Activated CD4-positive, alpha-beta T cell treated with anti-CD3 and anti-CD28 coated beads, Interleukin-2, amount 10 ng/mL, durations not matched to agents 24 days and 14 days (primary cell): ENCODE measurements at regions not wholly inside any gene's neighbourhood (a gene's known extent, or its start where the extent isn't known, plus 50 kb on each side); places are given as distances from the start of the nearest gene placed in this dataset.
"Not testable (repeated sequence)": the region's sequence is repeated elsewhere in the genome, so short reads cannot be mapped to it uniquely, and the experiment has no call there.

Source experiments
- DNase-seq: peaks from one replicate; pipeline ENCODE4 v3.0.0; 2022
- H3K27ac Mint-ChIP-seq: one replicate; pipeline ENCODE4 v1.8.0; 2022; ENCODE audit warnings: mild to moderate bottlenecking, mixed read lengths
- H3K27me3 Mint-ChIP-seq: one replicate; pipeline ENCODE4 v1.8.0; 2022; ENCODE audit warnings: mixed read lengths
- H3K36me3 Mint-ChIP-seq: one replicate; pipeline ENCODE4 v1.8.0; 2022; ENCODE audit warnings: low read depth, mild to moderate bottlenecking, mixed read lengths
- H3K4me1 Mint-ChIP-seq: one replicate; pipeline ENCODE4 v1.8.0; 2021; ENCODE audit warnings: mixed read lengths
- H3K4me3 Mint-ChIP-seq: one replicate; pipeline ENCODE4 v1.8.0; 2022; ENCODE audit warnings: mild to moderate bottlenecking, moderate library complexity, mixed read lengths
- H3K9me3 Mint-ChIP-seq: one replicate; pipeline ENCODE4 v1.8.0; 2021; ENCODE audit warnings: mixed read lengths
- intact Hi-C: fragments of 100-400 bp; cut with micrococcal nuclease; formaldehyde crosslinking; loops from one replicate; pipeline ENCODE4 v1.15.1; 2023

DNA sequence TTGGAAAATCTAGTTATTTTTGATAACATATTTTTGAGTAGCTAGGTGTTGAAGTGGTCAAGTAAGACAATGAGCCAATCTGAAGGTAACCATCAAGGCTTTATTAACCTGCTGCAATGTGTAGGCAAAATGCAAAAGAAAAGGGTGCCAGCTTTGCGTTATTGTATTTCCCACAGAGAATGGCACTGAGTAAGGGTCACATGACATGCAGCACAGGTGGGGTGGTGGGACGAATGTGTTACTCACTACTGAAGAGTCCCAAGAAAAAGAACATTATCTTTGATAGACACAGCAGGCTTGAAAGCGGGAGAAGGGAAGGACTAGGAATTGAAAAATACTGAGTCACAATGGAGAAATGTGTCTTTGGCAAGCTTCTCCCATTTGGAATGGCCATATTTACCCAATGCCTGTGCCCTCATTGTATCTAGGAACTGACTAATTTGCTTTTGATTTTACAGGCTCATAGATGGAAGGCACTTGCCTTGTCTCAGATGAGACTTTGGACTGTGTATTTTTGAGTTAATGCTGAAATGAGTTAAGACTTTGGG is 898.6 kb upstream of the POT1 start:
- no peaks in the 10 kb centered on the region for H3K36me3 Mint-ChIP-seq
- no peak for DNase-seq
- H3K27me3 Mint-ChIP-seq, result no peaks in the 10 kb centered on the region
- H3K27ac Mint-ChIP-seq, result no peak overlapping the region
- intact Hi-C loops, result no loop called here
- no peaks in the 10 kb centered on the region for H3K4me1 Mint-ChIP-seq
- H3K4me3 Mint-ChIP-seq, result no peak overlapping the region
- H3K9me3 Mint-ChIP-seq, result peaks cover 6% of the 10 kb centered on the region

DNA sequence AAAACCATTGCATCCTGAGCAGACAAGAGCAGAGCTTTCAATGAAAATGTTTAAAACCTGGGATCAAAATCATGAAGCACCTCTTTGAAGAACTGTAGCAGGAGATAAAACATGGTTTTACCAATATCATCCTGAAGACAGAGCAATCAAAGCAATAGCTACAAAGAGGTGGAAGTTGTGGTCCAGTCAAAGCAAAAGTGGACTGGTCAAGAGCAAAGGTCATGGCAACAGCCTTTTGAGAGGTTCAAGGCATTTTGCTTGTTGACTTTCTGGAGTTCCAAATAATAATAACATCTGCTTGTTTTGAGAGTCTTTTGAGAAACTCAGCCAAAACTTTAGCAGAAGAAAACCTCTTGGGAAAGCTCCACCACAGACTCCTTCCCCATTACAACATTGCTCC is 893.9 kb upstream of the POT1 start:
- Mint-ChIP-seq H3K27me3 (no peaks in the 10 kb centered on the region), H3K9me3 (no peaks in the 10 kb centered on the region), H3K36me3 (no peaks in the 10 kb centered on the region), H3K4me1 (no peaks in the 10 kb centered on the region), H3K4me3 (no peak overlapping the region), H3K27ac (no peak overlapping the region)
- intact Hi-C loops, result no loop called here
- DNase-seq, result no peak

DNA sequence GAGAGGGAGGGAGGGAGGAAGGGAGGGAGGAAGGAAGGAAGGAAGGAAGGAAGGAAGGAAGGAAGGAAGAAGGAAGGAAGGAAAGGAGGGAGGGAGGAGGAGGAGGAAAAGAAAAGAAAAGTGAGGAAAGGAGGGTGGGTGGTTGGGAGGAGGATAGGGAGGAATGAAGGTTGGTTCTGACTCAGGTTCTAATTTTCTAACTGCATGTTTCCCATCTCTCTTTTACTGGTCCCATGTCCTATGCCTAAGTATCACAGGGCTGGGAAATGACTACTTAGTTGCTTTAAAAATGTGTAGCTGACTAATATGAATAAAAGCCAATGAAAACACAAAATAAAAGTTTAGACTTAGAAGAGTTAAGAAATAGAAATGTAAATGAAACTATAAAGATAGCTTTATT is 890.9 kb upstream of the POT1 start:
- H3K4me1 Mint-ChIP-seq, result no peaks in the 10 kb centered on the region
- no peaks in the 10 kb centered on the region for H3K9me3 Mint-ChIP-seq
- no peak overlapping the region for H3K4me3 Mint-ChIP-seq
- no peak overlapping the region for H3K27ac Mint-ChIP-seq
- no peaks in the 10 kb centered on the region for H3K27me3 Mint-ChIP-seq
- intact Hi-C loops, result no loop called here
- DNase-seq, result no peak
- H3K36me3 Mint-ChIP-seq, result no peaks in the 10 kb centered on the region

DNA sequence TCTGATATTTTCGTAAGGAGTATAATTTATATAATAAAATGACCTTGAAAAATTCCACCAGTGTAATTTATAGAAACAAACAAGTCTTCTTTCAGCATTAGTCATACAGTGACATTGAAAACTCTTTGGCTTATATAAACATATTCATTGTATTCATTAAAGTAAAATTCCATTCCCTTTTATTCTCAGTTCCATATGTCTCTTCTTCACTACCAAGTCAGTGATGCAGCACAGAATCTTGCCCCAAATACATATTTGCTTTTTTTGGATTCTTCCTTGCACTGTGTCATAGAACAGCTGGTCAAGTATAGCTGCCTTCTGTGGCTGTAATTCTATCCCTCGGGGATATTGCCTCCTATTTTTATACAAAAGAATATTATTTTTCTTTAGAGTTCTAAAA is 884.5 kb upstream of the POT1 start:
- Mint-ChIP-seq H3K4me3 (no peak overlapping the region), H3K27me3 (no peaks in the 10 kb centered on the region)
- DNase-seq, result no peak

DNA sequence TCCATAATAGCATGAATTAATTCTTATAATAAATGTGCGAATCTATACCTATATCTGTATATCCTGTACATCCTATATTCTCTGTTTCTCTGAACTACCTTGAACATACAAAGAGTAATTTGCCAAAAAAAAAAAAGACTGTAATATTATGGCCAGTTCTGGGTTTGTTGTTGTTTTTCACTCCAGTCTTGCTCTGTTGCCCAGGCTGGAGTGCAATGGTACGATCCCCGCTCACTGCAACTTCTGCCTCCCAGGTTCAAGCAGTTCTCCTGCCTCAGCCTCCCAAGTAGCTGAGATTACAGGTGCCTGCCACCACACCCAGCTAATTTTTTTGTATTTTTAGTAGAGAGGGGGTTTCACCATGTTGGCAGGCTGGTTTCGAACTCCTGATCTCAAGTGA is 876.9 kb upstream of the POT1 start:
- H3K4me1 Mint-ChIP-seq, DNase-seq, H3K9me3 Mint-ChIP-seq, H3K4me3 Mint-ChIP-seq, H3K27me3 Mint-ChIP-seq, H3K27ac Mint-ChIP-seq, H3K36me3 Mint-ChIP-seq, intact Hi-C loops: not testable (repeated sequence)

More for the DNA sequence above, 884.5 kb upstream of the POT1 start:
- H3K27ac Mint-ChIP-seq, result no peak overlapping the region
- no peaks in the 10 kb centered on the region for H3K4me1 Mint-ChIP-seq
- H3K36me3 Mint-ChIP-seq, result no peaks in the 10 kb centered on the region
- intact Hi-C loops, result no loop called here
- H3K9me3 Mint-ChIP-seq, result no peaks in the 10 kb centered on the region

DNA sequence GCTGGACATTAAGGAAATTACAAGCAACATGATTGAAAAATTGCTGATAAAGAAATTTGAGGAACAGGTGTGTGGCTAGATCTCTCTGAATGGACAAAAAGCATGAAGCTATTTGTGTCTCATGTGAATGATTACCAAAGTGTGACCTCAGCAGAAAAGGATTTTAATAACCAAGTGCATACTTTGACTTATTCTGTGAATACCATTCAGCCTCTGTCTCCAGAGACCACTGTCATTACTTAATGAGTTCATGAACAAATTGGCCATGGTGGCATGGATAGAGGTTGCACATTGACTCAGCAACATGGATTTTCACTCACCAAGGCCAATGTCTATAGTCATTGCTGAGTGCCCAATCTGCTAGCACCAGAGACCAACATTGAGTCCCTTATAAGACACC is 874.6 kb upstream of the POT1 start:
- Mint-ChIP-seq H3K4me3 (no peak overlapping the region), H3K27ac (no peak overlapping the region), H3K27me3 (no peaks in the 10 kb centered on the region)

DNA sequence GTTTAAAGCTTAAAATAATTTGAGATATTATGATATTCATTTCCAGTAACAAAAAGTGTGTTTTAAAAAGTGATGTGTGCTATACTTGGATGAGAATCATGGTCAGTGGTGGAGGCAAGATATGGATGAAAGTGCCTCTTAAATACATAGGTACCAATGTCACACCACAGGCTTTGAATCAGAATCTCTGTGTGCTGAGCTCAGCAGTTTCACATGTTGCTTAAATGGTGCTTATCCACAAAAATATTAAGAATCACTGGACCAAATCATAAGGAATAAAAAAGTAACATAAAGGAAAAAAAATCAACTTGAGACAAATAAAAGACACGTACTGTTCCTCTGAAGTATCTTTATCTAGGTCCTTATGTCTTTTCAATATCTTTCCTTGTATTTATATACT is 850.5 kb upstream of the POT1 start:
- DNase-seq, result no peak
- no peaks in the 10 kb centered on the region for H3K4me1 Mint-ChIP-seq
- no peaks in the 10 kb centered on the region for H3K36me3 Mint-ChIP-seq
- intact Hi-C loops, result no loop called here
- no peaks in the 10 kb centered on the region for H3K27me3 Mint-ChIP-seq
- H3K4me3 Mint-ChIP-seq, result no peak overlapping the region
- H3K27ac Mint-ChIP-seq, result no peak overlapping the region
- peaks cover 3% of the 10 kb centered on the region for H3K9me3 Mint-ChIP-seq

More for the DNA sequence above, 874.6 kb upstream of the POT1 start:
- intact Hi-C loops, result no loop called here
- Mint-ChIP-seq H3K4me1 (no peaks in the 10 kb centered on the region), H3K36me3 (no peaks in the 10 kb centered on the region), H3K9me3 (peaks cover 7% of the 10 kb centered on the region)
- no peak for DNase-seq

DNA sequence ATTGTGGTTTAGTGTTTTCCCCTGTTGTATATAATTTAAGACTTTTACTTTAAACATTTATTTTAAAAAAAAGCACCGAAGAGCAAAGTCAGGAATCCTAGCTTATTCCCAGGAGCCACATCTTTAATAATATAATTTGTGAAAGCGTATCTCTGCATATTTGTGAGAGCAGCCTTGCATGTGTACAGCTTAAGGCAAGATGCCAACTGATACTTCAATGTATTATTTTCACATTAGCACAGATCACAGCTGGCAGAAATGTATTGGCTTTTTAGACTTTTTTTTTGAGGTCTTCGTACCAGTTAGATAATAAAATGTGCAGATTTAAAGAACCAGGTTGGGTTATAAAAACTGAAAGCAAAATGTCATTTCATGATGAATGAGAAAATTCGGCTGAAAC is 845.7 kb upstream of the POT1 start:
- intact Hi-C loops, result no loop called here
- H3K36me3 Mint-ChIP-seq, result no peaks in the 10 kb centered on the region
- no peak for DNase-seq
- no peak overlapping the region for H3K4me3 Mint-ChIP-seq
- no peak overlapping the region for H3K27ac Mint-ChIP-seq
- H3K27me3 Mint-ChIP-seq, result no peaks in the 10 kb centered on the region
- H3K4me1 Mint-ChIP-seq, result no peaks in the 10 kb centered on the region
- H3K9me3 Mint-ChIP-seq, result peaks cover 3% of the 10 kb centered on the region

DNA sequence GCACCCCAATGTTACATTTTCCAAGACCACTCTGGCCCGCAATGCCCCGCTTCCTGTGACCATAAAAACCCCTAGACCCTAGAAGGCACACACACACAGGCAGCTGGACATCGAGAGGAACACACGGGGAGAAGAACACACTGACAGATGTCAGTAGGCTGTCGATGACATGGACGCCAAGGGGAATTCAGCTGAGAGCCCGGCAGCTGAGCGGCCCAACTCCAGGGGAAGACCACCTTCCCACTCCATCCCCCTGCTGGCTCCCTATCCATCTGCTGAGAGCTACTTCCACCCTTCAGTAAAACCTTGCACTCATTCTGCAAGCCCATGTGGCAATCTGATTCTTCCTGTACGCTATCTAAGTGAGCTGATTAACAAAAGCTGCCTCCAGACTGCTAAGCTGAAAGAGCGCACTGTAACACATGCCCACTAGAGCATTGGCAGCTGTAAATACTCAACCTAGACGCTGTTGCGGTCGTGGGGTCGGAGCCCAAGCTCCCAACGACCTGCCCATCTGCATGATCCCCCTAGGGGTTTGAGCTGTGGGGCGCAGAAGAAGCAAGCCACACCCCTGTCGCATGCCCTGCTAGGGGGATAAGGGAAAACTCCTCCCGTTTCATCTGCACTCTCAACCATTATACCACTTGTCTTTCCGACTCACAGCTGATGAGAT is 843.6 kb upstream of the POT1 start:
- intact Hi-C loops, result no loop called here
- Mint-ChIP-seq H3K4me3 (no peak overlapping the region), H3K27me3 (no peaks in the 10 kb centered on the region), H3K27ac (no peak overlapping the region), H3K9me3 (no peaks in the 10 kb centered on the region), H3K36me3 (no peaks in the 10 kb centered on the region), H3K4me1 (no peaks in the 10 kb centered on the region)
- no peak for DNase-seq

DNA sequence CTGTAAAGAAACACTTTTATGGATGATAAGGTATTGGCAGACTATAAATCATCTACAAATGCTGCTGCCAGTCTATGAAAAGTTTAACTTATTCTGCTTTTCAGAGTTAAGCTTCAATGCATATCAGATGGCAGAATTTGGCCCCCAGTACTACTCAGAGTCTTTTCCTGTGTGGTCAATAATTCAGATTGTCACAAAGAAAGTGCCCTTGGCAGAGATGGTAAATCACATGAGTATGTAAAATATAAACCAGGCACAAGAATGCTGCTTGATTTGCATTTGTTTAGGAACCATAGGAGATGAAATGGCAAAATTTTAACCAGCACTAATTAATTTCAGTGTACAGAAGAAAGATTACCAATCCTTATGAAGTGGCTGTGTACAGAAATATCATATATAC is 818.3 kb upstream of the POT1 start:
- intact Hi-C loops, result no loop called here
- H3K4me3 Mint-ChIP-seq, result no peak overlapping the region
- H3K9me3 Mint-ChIP-seq, result no peaks in the 10 kb centered on the region
- no peak overlapping the region for H3K27ac Mint-ChIP-seq
- no peaks in the 10 kb centered on the region for H3K27me3 Mint-ChIP-seq
- DNase-seq, result no peak
- no peaks in the 10 kb centered on the region for H3K36me3 Mint-ChIP-seq
- no peaks in the 10 kb centered on the region for H3K4me1 Mint-ChIP-seq

DNA sequence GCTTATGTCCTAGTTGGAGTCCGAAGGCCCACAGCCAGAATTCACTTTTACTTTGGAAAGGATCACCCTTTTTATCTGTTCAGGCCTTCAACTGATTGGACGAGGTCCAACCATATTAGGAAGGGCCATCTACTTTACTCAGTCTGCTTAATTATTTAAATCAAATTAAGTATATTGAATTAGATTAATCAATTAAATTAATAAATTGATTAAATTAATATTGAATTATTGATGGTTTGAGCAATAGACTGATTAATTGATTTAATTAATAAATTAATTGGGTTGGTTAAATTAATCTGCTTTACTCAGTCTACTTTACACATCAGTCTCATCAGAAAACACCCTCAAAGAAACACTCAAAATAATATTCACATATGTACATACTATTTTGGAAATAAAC is 816.9 kb upstream of the POT1 start:
- no peaks in the 10 kb centered on the region for H3K9me3 Mint-ChIP-seq
- intact Hi-C loops, result no loop called here
- H3K27me3 Mint-ChIP-seq, result no peaks in the 10 kb centered on the region
- no peaks in the 10 kb centered on the region for H3K36me3 Mint-ChIP-seq
- H3K4me3 Mint-ChIP-seq, result no peak overlapping the region
- no peaks in the 10 kb centered on the region for H3K4me1 Mint-ChIP-seq
- DNase-seq, result no peak
- H3K27ac Mint-ChIP-seq, result no peak overlapping the region

DNA sequence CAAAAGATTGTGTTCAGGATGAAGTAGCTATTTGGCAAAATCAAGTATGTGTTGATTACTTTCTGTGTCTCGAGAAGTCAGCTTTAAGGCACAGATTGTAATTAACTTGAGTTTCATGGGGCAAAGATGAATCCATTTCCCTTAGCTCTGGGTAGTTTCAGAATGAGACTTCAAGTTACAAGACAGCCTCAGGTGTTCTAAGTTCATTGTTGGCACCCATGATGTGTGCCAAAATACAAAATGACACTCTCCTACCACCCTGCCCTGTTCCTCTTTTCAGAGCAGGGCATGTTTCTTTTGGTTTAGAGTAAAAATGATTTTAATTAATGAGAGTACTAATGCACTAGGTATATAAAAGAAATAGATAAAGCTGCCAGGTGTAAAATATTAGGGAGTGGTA is 797.6 kb upstream of the POT1 start:
- Mint-ChIP-seq H3K9me3 (no peaks in the 10 kb centered on the region), H3K4me3 (no peak overlapping the region), H3K4me1 (no peaks in the 10 kb centered on the region), H3K27me3 (no peaks in the 10 kb centered on the region), H3K36me3 (no peaks in the 10 kb centered on the region), H3K27ac (no peak overlapping the region)
- intact Hi-C loops, result no loop called here
- DNase-seq, result no peak

DNA sequence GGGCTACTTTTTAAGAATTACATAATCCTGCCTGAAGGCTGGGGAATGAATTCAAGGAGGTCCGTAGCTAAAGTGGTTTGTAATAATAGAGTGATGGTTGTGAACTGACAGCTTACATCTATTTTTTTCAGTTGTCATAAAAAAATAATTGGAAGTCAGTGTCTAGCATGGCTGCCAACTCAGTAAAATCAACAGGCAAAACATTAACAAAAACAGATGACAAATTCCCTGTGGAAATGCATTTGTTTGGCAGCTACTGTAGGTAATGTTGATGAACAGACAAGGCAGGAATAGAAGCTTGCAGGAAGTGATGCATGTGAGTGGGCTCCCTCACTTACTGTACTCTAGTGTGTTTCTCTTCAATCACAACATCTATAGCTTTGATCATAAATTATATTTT is 766.0 kb upstream of the POT1 start:
- H3K27ac Mint-ChIP-seq, result no peak overlapping the region
- H3K9me3 Mint-ChIP-seq, result no peaks in the 10 kb centered on the region
- H3K27me3 Mint-ChIP-seq, result no peaks in the 10 kb centered on the region
- intact Hi-C loops, result no loop called here
- DNase-seq, result no peak
- no peaks in the 10 kb centered on the region for H3K36me3 Mint-ChIP-seq
- no peaks in the 10 kb centered on the region for H3K4me1 Mint-ChIP-seq
- no peak overlapping the region for H3K4me3 Mint-ChIP-seq

DNA sequence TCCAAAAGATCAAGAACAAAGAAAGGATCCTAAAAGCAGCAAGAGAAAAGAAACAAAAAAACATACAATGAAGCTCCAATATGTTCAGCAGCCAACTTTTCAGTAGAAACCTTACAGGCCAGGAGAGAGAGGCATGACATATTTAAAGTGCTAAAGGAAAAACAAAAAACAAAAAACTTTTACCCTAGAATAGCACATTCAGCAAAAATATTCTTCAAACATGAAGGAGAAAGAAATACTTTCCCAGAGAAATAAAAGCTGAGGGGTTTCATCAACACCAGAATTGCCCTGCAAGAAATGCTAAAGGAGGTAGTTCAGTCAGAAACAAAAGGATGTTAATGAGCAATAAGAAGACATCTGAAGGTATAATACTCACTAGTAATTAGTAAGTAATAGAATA is 753.5 kb upstream of the POT1 start:
- intact Hi-C loops, result no loop called here
- Mint-ChIP-seq H3K27ac (no peak overlapping the region), H3K27me3 (no peaks in the 10 kb centered on the region), H3K9me3 (no peaks in the 10 kb centered on the region), H3K4me3 (no peak overlapping the region), H3K4me1 (no peaks in the 10 kb centered on the region), H3K36me3 (no peaks in the 10 kb centered on the region)
- DNase-seq, result no peak

DNA sequence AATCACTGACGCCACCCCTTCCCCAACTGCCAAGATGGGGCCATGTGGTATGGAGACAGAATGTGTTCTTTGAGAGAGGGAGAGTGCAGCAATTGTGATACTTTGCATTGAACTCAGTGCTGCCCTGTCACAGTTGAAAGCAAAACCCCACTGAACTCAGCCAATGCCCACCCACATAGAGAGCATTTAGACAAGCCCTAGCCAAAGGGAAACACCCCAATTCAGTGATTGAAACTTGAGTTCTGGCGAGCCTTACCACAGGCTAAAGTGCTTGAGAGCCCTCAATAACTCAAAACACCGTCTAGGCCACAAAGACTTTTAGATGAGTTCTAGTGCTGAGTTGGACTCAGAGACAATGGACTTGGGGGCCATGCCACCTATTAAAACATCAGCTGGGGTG is 751.9 kb upstream of the POT1 start:
- intact Hi-C loops, result no loop called here
- Mint-ChIP-seq H3K36me3 (no peaks in the 10 kb centered on the region), H3K27me3 (no peaks in the 10 kb centered on the region), H3K27ac (no peak overlapping the region), H3K4me3 (no peak overlapping the region), H3K4me1 (no peaks in the 10 kb centered on the region), H3K9me3 (no peaks in the 10 kb centered on the region)
- DNase-seq, result no peak
